CD4-positive, alpha-beta T cell treated with Interleukin-1 beta for 1 hour (primary cell): ENCODE measurements at regions not wholly inside any gene's neighbourhood (a gene's known extent, or its start where the extent isn't known, plus 50 kb on each side); places are given as distances from the start of the nearest gene placed in this dataset.
"Not testable (repeated sequence)": the region's sequence is repeated elsewhere in the genome, so short reads cannot be mapped to it uniquely, and the experiment has no call there.

Experiments
- DNase-seq, 2 donors: peaks; one replicate each; pipeline ENCODE4 v3.0.0-alpha.2; 2020 to 2022

DNA sequence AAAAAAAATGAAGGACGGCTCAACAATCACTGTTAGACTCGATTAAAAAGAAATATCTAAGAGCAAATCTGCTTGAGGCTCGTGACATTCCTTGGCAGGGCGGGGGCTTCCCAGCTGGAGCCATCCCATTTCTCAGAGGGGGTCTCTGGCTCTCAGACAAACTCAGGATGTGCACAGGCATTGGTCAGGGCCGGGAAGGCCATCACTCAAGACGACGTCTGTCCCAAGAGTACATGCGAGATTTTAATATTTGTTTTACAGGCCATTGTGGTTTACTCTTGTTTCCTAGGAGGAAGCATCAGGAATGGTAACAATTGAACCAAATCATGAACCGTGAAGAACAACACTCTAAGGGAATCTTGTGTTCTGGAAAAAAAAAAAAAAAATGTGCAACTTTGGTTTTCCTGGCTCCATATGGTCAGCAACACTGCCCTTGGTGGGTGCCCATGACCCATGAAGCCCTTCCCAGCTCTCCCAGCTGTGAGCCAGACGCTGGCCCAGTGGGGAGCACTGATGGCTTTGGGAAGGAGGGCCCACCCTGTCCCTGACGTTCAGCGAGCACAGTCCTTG, 5454.6 kb upstream of the TPTE start:
- DNase-seq = not testable (repeated sequence)

DNA sequence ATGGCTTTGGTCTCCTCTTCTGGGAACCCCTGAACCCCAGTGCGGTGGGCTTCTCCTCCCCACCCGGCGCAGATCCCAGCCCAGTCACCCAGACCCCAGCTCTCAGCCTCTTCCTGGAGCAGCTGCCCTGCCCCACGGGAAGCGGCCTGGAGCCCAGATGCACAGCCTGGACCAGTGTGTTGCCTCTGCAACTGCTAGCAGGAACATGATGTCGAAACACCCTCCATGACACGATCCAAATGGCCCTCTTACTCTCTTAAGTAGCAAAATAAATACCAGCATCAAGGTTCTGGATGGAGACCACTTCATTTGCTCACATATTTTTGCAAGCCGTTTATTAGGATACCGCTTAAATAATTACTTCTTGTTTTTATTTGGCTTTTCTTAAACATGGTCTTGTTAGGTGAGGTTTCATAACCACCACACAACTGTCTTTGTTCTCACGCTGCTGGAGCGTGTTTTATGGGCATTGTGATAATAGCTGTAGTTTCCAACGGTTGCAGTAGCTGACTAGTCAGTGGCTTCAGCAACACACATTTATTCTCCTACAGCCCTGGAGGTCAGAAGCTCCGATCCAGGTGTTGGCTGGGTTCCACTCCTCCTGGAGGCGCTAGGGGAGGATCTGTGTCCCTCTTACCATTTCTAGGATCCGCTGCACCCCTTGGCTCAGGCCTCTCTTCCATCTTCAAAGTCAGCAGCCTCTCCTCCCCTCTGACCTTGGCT, 5453.9 kb upstream of the TPTE start:
- DNase-seq = not testable (repeated sequence)

- not testable (repeated sequence) for DNase-seq
Measured at GRCh38 chr21:5068649-5069048, 5452.7 kb upstream of the TPTE start.

- not testable (repeated sequence) for DNase-seq
Measured at GRCh38 chr21:5071180-5071579, 5450.2 kb upstream of the TPTE start.

GRCh38 chr21:5076854-5077253, 5444.5 kb upstream of the TPTE start:
- not testable (repeated sequence) for DNase-seq

DNA sequence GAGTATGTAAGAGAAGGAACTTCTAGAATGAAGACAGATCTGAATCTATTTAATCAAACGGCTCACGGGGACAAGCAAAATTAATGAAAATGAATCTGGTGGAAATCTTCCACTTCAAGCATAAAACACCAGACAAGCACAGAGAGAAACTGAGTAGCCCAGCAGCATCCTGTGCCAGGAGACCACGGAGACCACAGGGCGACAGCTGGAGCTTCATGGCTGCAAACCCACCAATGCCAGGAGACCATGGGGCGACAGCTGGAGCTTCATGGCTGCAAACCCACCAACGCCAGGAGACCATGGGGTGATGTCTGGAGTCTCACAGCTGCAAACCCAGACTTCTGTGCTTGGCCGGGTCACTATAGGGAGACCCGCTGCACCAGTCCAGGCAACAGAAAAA, 5442.0 kb upstream of the TPTE start:
- DNase-seq = not testable (repeated sequence)

- DNase-seq = not testable (repeated sequence)
Measured at GRCh38 chr21:5080015-5080414, 5441.4 kb upstream of the TPTE start.

- not testable (repeated sequence) for DNase-seq
Measured at GRCh38 chr21:5084246-5084645, 5437.1 kb upstream of the TPTE start.

DNA sequence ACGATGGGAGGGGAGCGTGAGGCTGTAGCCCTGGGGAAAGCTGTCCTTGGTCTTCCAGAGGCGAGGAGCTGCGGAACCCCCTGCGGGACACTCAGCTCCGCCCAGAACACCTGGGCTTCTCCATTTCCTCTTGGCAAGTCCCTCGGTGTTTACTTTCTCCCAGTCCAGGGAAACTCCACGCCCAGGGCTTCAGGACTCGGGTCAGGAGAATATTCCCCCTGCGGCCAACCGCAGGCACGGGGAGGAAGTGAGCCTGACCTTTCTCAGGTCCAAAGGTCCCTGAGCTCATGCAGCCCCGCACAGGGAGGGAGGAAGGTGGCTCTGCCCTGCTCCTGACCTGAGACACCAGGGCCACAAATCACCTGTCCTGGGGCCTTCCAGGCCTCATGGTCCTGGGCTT, 5435.9 kb upstream of the TPTE start:
- not testable (repeated sequence) for DNase-seq

- DNase-seq = peak; percentile 3 to 59
Measured at GRCh38 chr21:5086416-5086815, 5435.0 kb upstream of the TPTE start.

DNA sequence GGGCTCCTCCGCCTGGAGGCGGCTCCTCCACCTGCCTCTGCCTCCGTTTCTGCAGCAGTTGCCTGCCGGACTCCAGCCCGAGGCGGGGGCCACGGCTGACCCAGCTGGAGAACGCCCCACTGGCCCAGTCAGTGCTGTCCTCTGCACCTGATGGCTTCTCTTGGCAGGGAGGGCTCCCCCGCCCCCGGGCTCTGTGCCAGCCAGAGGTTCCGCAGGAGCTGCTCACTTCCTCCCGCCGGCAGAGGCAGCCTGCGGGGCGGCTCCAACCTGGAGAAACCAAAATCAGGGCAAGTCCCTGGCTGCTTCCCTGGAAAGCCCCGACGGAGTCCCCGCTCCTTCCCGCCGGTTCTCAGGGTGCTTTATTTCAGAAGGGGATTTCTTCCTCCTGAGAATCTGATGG, 5432.6 kb upstream of the TPTE start:
- not testable (repeated sequence) for DNase-seq

DNA sequence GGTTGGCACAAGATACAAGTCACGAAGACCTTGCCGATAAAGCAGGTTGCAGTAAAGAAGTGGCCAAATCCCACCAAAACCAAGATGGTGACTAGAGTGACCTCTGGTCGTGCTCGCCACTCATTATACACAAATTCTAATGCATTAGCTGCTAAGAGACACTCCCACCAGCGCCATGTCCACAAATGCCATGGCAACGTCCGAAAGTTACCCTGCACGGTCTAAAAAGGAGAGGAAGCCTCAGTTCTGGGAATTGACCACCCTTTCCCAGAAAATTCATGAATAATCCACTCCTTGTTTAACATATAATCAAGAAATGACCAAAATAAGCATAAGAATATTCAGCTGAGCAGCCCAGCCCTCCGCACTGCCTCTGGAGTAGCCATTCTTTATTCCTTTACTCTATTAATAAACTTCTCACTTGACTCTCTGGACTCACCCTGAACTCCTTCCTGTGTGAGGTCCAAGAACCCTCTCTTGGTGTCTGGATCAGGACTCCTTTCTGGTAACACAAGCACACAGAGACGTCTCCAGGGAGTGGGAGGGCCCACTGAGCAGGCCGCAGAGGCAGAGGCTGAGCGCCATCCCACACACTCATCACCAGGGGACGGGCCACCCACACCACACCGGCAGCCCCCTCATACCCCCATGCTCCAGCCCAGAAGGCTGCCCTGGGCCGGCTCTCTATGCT, 5431.8 kb upstream of the TPTE start:
- DNase-seq = not testable (repeated sequence)

- DNase-seq = not testable (repeated sequence)
Measured at GRCh38 chr21:5090132-5091079, 5431.0 kb upstream of the TPTE start.

- DNase-seq = not testable (repeated sequence)
Measured at GRCh38 chr21:5091274-5091673, 5430.1 kb upstream of the TPTE start.

GRCh38 chr21:5095628-5096027, 5425.8 kb upstream of the TPTE start:
- DNase-seq = not testable (repeated sequence)

- not testable (repeated sequence) for DNase-seq
Measured at GRCh38 chr21:5098010-5098743, 5423.2 kb upstream of the TPTE start.

DNA sequence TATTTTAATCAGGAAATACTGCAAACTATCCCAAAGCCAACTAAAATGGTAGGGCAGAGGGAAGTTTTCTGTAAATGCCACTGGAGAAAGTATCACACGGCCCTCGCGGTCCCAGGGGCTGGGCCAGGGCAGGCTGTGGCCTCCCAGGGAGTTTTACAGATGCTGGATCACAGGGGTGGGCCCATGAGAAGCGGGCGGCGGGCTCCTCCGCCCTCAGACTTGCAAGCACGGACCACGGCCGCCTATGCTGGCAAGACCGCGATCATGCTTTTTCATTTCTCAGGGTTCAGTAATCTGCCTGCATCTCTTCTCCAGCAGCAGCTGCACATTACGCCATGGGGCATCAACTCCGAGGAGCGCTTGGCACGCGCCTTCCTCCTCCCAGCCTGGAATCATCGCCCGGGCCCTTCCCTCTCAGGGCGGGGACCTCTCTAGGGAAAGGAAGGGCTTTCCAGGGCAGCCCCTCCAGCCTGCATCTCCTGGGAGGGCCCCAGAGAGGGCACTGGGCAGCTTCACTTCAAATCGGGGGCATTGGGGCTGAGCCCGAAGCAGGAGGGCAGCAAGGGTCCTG, 5420.7 kb upstream of the TPTE start:
- not testable (repeated sequence) for DNase-seq

DNA sequence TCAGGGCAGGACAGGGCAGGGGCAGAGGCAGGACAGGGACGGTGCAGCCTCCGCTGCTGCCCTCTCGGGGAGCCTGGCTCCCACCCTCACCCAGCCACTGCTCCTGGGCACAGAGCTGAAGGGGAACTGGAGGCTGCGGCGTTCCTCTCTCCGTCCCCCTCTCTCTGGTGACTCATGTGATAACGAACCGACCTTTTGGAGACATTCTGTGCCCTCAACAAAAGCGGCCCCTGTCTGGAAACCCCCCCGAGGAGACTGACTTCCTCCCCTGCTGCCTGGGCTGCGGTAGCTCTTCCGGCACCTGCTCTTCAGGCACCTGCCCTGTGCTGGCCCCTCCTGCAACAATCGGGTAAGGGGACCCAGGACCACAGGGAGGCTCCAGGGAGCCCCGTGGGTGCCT, 5419.6 kb upstream of the TPTE start:
- peak; percentile 86 to 89 for DNase-seq

DNA sequence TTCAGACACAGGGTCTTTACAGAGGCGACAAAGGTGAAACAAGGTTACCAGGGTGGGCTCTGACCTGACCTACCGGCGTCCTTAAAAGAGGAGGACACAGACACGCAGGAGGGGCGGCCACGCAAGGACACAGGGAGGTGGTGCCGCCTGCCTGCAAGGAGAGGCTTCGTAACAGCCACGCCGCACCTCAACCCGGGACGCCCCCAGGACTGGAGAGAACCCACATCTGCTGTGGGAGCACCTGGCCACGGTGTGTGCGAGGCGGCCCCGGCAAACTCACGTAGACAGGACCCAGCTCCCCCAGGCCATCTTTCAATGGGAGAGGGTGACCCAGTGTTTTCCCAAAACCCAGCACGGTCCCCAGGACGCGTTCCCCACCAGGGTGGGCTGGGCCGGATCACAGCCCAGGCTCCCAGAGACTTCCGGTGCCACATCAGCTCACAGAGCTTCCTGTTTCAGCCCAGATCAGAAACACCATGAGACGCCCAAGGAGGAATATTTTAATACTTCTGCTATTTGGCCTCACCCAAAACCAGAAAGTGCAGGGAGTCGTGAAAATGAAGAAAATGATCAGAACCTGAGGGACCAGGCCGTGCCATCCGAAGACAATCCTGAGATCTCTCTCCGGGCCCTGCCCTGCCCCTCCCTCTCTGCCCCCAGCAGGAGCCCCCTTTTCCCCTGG, 5417.4 kb upstream of the TPTE start:
- peak; percentile 7 to 32 for DNase-seq

- DNase-seq = not testable (repeated sequence)
Measured at GRCh38 chr21:5104562-5104928, 5416.8 kb upstream of the TPTE start.
